ENCODE measurements at regions not wholly inside any gene's neighbourhood (a gene's known extent, or its start where the extent isn't known, plus 50 kb on each side); places are given as distances from the start of the nearest gene placed in this dataset.

- no peak for DNase-seq (ENCODE audit: low spot score)
Observed at GRCh38 chr14:53896726-53897125, 59.9 kb downstream of the BMP4 start.

DNA sequence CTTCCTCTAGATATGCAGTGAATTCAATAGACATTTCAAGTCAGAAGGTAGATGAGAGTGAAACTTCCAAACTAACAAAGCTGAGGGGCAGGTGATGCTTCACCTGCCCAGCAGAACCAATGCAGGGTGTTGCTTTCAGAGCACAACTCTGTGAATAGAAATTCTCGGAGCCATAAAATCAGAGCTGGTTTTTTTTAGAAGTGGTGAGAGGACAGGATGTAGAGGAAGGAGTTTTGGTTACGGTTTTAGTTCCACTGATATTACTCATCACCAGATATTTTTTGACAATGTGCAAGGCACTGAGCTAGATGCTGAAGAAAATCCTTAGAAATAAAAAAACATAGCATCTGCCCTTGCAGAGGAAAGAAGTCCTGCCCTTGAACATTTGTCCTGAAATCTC lies 62.2 kb downstream of the BMP4 start:
- no peak for DNase-seq (ENCODE audit: low spot score)

DNA sequence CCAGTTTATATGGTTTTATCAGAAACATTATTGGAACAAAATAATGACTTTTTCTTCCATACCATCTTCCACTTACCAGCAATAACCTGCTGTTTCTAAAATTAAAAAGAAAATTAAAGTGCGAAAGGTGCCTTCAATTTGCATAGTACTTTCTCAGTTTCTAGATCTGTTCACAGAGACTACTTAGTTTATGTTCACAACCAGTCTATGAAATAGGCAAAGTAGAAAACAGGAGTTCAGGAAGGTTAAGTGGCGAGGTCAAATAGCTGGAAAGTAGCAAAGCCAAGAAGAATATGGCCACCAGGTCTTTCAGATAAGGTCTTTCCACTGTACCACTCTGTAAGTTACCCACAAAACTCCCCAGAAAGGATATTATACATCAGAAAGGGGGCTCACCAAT lies 63.3 kb downstream of the BMP4 start:
- DNase-seq (ENCODE audit: low spot score) = no peak

- no peak for DNase-seq (ENCODE audit: low spot score)
Observed at GRCh38 chr14:53890611-53891101, 66.0 kb downstream of the BMP4 start.

DNA sequence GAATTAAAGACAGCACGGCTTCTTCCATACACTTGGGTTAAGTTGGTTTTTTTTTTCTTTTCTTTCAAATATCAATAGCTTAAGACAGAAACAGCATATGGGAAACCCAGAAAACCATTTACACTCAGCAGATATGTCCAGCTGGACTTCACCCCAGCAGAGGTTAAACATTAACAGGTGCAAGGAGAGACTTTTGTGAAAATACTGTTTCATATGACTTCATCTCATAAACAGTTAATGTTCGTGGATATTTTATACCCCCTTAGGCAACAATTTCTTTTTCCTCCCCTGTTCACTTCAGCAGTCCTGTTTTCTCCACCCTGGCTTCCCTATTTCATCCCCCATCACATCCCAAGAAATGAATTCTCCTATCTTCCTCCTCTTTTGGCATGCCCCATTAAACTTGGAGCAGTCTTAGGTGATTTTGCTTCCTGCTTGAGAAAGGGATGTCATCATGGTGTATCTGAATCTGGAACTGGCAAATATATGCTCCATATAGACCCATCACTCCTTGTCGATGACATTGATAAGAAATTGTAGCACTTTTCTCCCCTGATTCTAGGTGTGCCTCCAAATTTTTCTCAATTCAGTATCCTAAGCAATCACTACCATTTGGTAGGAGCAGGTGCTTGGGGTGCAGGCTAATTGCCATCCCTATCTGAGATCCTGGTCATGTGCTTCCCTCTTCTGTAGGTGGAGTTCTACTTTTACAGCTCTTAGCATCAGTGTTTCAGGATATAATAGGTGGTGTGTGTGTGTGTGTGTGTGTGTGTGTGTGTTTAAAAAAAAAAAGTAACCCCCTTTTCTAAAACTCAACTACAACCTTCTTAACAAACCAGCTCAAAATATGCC lies 67.9 kb downstream of the BMP4 start:
- peak; percentile 57 for DNase-seq (ENCODE audit: low spot score)

DNA sequence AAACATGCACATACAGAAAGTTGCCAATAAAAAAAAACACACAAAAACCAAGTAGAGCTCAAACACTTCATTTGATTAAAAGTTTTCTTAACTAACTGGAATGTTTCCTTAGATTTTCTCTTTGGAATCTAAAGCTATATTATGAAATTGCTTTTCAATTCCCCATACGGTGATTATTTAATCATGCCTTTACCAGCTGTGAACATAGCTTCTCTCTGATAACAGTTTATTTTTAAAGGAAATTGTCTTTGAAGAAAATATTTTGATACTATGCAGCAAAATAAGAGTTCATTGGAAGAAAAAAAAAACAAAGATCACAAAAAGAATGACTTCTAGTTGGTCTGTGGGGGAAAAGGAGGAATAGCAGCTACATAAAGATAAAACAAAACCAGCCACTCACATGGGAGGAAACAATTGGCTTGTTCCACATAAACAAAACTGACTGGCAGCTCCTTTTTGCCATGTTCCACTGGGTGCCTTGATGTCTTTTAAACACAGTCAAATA lies 71.4 kb downstream of the BMP4 start:
- no peak for DNase-seq (ENCODE audit: low spot score)

GRCh38 chr14:53884601-53885000 lies 72.0 kb downstream of the BMP4 start:
- no peak for DNase-seq (ENCODE audit: low spot score)

DNA sequence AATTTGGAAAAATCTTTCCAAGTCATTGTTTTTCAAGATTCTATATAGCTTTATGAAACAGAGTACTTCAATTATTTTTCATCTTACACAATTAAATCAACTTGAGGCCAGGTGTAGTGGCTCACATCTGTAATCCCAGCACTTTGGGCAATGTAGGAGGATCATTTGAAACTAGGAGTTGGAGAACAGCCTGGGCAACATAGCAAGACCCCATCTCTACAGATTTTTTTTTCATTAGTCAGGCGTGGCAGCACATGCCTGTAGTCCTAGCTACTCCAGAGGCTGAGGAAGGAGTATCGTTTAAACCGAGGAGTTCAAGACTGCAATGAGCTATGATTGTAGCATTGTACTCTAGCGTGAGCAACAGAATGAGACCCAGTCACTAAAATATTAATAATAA lies 72.9 kb downstream of the BMP4 start:
- DNase-seq (ENCODE audit: low spot score) = no peak

DNA sequence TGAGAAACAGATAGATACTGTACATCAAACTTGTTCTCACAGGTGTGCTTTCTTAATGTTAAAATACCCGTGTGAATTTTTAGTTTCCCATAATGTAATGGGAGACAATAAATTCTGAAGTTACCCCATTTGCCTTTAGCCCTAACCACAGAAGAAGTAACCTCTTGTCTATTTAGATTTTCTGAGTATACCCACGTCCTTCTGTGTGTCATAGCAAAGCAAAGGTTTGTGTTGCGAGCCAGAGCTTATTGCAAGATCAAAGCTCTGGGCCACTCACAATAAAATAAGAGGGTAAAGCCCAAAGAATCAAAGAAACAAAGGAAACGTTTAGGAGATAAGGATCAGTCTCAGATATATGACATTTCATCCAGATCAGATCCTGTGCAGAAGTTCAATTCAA lies 73.9 kb downstream of the BMP4 start:
- DNase-seq (ENCODE audit: low spot score) = peak; percentile 48

- DNase-seq (ENCODE audit: low spot score) = peak; percentile 50
Observed at GRCh38 chr14:53881921-53882320, 74.7 kb downstream of the BMP4 start.

- peak; percentile 25 for DNase-seq (ENCODE audit: low spot score)
Observed at GRCh38 chr14:53881161-53881871, 75.3 kb downstream of the BMP4 start.

DNA sequence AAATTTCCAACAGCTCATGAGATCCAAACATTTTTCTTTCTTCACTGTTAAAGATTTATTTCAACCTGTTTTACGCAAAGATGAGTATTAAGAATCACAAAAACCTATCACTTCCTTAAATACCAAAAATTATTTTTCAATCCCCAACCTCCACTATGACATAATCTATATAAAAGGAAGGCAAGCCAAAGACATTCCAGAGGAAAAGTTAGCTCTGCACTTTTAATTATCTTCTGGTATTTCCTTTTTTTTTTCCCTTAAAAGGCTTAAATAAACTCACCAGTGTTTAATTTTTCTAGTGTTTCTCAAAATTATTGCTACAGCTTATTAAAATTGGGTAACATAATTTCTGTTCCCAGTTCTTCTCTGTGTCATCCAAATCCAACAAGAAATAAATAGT lies 75.9 kb downstream of the BMP4 start:
- DNase-seq (ENCODE audit: low spot score) = no peak

- DNase-seq (ENCODE audit: low spot score) = no peak
Observed at GRCh38 chr14:53879747-53880146, 76.9 kb downstream of the BMP4 start.

DNA sequence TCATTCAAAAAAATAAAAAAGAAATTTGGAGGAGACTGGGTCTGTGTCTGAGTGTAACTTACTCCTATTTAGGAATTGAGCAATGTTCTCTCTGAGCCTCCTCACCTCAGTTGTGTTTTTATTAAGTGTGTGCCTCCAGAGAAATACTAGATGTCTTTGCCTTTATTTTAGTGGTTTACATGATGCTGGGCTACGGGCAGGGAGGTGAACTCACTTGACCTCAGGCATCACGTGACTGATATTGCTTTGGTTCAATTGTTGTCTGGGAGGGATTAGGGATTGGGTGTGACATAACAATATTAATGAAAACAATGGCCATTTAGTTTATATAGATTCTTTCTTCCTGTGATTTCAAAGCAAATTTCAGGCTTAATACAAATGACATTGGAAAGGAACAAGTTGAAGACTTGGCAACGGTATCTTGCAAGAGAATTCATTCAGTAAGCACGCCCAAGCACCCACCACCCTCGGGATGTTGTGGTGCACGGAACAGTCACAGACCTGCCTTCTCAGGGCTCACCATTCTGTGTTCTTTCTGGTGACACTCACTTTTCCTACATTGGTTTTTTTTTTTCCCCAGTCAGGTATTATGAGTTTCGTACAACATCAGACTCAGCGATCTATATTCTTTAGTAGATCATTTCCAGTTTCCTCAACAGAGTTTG lies 77.5 kb downstream of the BMP4 start:
- DNase-seq (ENCODE audit: low spot score) = no peak

DNA sequence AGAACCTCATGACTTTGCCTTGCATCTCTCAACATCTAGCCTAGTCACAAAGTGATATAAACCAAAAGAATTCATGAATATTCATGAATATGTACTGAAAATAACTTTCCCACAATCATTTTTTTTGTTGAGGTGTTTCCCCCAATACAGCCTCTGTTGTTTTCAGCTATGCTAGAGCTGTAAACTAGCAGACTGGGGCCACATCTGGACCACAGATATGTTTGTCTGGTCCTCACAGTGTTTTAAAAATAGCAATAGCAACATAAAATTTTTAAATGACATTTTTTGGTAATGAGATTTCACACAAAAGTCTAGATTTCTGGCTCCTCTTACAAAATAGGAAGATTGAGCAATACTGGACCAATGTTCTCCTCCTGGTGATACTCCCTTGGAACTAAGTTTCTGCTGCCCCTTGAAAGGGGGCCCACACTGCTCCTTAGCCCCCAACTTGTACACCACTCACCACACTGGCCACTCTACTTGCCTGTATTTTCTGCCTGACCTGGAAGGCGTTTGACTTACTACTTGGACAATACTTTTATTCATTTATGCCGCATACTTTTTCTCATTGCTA lies 81.2 kb downstream of the BMP4 start:
- DNase-seq (ENCODE audit: low spot score) = no peak

GRCh38 chr14:53874704-53875103 lies 81.9 kb downstream of the BMP4 start:
- DNase-seq (ENCODE audit: low spot score) = no peak

- DNase-seq (ENCODE audit: low spot score) = no peak
Observed at GRCh38 chr14:53872681-53873089, 83.9 kb downstream of the BMP4 start.

DNA sequence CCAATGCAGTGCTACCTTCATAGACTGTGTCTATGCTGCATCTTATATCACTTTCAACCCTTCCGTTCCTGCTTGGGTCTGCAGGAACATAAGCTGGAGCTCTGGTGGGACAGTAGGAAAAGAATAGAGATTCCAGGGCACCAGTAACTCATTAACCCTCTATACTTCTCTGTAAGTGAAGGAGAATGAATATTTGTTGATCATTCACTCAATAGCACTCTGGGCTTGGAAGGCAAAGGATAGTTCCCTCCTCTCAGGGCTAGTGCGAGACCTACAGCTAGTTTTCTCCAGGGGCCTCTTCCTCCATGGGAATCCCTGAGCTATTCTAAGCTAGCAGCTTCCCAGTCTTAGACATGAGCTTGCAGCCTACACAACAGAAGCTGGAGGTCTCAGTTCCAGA lies 84.7 kb downstream of the BMP4 start:
- DNase-seq (ENCODE audit: low spot score) = no peak

DNA sequence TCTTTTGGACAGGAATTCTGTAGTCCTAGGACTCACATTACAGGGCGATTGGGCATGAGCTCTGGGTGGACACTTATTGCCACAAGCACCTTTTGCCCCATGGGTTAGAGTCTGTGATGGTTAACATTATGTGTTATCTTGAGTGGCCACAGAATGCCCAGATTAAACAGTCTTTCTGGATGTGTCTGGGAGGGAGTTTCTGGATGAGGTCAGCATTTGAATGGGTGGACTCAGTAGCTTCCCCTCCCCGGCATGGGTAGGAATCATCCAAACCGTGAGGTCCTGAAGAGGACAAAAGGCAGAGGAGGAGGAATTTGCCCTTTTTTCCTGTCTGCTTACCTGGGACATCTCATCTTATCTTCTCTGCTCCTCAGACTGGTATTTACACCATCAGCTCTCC lies 85.6 kb downstream of the BMP4 start:
- no peak for DNase-seq (ENCODE audit: low spot score)

GRCh38 chr14:53865711-53866110 lies 90.9 kb downstream of the BMP4 start:
- no peak for DNase-seq (ENCODE audit: low spot score)

GRCh38 chr14:53861781-53862180 lies 94.8 kb downstream of the BMP4 start:
- no peak for DNase-seq (ENCODE audit: low spot score)

GRCh38 chr14:53858345-53858684 lies 98.3 kb downstream of the BMP4 start:
- no peak for DNase-seq (ENCODE audit: low spot score)

Data from HT-29 (cell line).